ENCODE measurements at regions not wholly inside any gene's neighbourhood (a gene's known extent, or its start where the extent isn't known, plus 50 kb on each side); places are given as distances from the start of the nearest gene placed in this dataset.

- Histone ChIP-seq H3K9ac (ENCODE audit: low read depth, low read length, poor library complexity, severe bottlenecking) (no peak overlapping the region), H3K9me2 (replicated peaks; ENCODE audit: low read depth, low read length) (no peaks in the 10 kb centered on the region), H3K9me3 (ENCODE audit: insufficient read depth, low read depth, low read length) (no peaks in the 10 kb centered on the region), H3K4me2 (ENCODE audit: low read depth, low read length, poor library complexity, severe bottlenecking) (no peak overlapping the region), H4K20me1 (ENCODE audit: insufficient read depth, low read length, poor library complexity, severe bottlenecking) (no peaks in the 10 kb centered on the region), H3K4me1 (ENCODE audit: insufficient read depth, low read length, poor library complexity, severe bottlenecking) (peaks cover 16% of the 10 kb centered on the region), H3K27me3 (ENCODE audit: insufficient read depth, low read length, poor library complexity, severe bottlenecking) (no peaks in the 10 kb centered on the region), H2AFZ (ENCODE audit: low read length) (no peak overlapping the region), H3F3A (ENCODE audit: low read depth) (no peaks in the 10 kb centered on the region), H3K4me3 (ENCODE audit: low read length, poor library complexity, severe bottlenecking) (no peak overlapping the region), H3K79me2 (ENCODE audit: insufficient read depth, low read length) (no peaks in the 10 kb centered on the region), H3K36me3 (ENCODE audit: insufficient read depth, low read length) (no peaks in the 10 kb centered on the region)
- no peak for TF ChIP-seq EZH2phosphoT487 (IDR thresholded peaks at IDR 0.05; ENCODE audit: borderline replicate concordance)
- no peak for TF ChIP-seq CTCF (conservative IDR thresholded peaks at IDR 0.05; ENCODE audit: low read length)
Observed at GRCh38 chr3:194999491-194999890, 271.5 kb downstream of the XXYLT1 start.

GRCh38 chr3:195001261-195001660 lies 269.7 kb downstream of the XXYLT1 start:
- TF ChIP-seq CTCF (conservative IDR thresholded peaks at IDR 0.05; ENCODE audit: low read length) (no peak), EZH2phosphoT487 (IDR thresholded peaks at IDR 0.05; ENCODE audit: borderline replicate concordance) (no peak)
- no peaks in the 10 kb centered on the region for H3K27me3 ChIP-seq (ENCODE audit: insufficient read depth, low read length, poor library complexity, severe bottlenecking)
- H3F3A ChIP-seq (ENCODE audit: low read depth) = no peaks in the 10 kb centered on the region
- H4K20me1 ChIP-seq (ENCODE audit: insufficient read depth, low read length, poor library complexity, severe bottlenecking) = no peaks in the 10 kb centered on the region
- no peaks in the 10 kb centered on the region for H3K9me3 ChIP-seq (ENCODE audit: insufficient read depth, low read depth, low read length)
- H3K9ac ChIP-seq (ENCODE audit: low read depth, low read length, poor library complexity, severe bottlenecking) = no peak overlapping the region
- H3K79me2 ChIP-seq (ENCODE audit: insufficient read depth, low read length) = no peaks in the 10 kb centered on the region
- H3K4me3 ChIP-seq (ENCODE audit: low read length, poor library complexity, severe bottlenecking) = no peak overlapping the region
- H3K36me3 ChIP-seq (ENCODE audit: insufficient read depth, low read length) = no peaks in the 10 kb centered on the region
- H3K9me2 ChIP-seq (replicated peaks; ENCODE audit: low read depth, low read length) = no peaks in the 10 kb centered on the region
- no peak overlapping the region for H3K4me2 ChIP-seq (ENCODE audit: low read depth, low read length, poor library complexity, severe bottlenecking)
- H3K4me1 ChIP-seq (ENCODE audit: insufficient read depth, low read length, poor library complexity, severe bottlenecking) = peaks cover 16% of the 10 kb centered on the region
- no peak overlapping the region for H2AFZ ChIP-seq (ENCODE audit: low read length)

- H3K4me2 ChIP-seq (ENCODE audit: low read depth, low read length, poor library complexity, severe bottlenecking) = peak overlapping the region; percentile 6
- H3F3A ChIP-seq (ENCODE audit: low read depth) = no peaks in the 10 kb centered on the region
- H3K9me2 ChIP-seq (replicated peaks; ENCODE audit: low read depth, low read length) = no peaks in the 10 kb centered on the region
- no peaks in the 10 kb centered on the region for H3K79me2 ChIP-seq (ENCODE audit: insufficient read depth, low read length)
- no peaks in the 10 kb centered on the region for H3K27me3 ChIP-seq (ENCODE audit: insufficient read depth, low read length, poor library complexity, severe bottlenecking)
- no peak overlapping the region for H3K9ac ChIP-seq (ENCODE audit: low read depth, low read length, poor library complexity, severe bottlenecking)
- no peak overlapping the region for H2AFZ ChIP-seq (ENCODE audit: low read length)
- H3K9me3 ChIP-seq (ENCODE audit: insufficient read depth, low read depth, low read length) = no peaks in the 10 kb centered on the region
- no peak overlapping the region for H3K4me3 ChIP-seq (ENCODE audit: low read length, poor library complexity, severe bottlenecking)
- no peaks in the 10 kb centered on the region for H4K20me1 ChIP-seq (ENCODE audit: insufficient read depth, low read length, poor library complexity, severe bottlenecking)
- no peak for TF ChIP-seq EZH2phosphoT487 (IDR thresholded peaks at IDR 0.05; ENCODE audit: borderline replicate concordance)
- TF ChIP-seq CTCF (conservative IDR thresholded peaks at IDR 0.05; ENCODE audit: low read length) = peak; percentile 88
- H3K4me1 ChIP-seq (ENCODE audit: insufficient read depth, low read length, poor library complexity, severe bottlenecking) = peaks cover 16% of the 10 kb centered on the region
- no peaks in the 10 kb centered on the region for H3K36me3 ChIP-seq (ENCODE audit: insufficient read depth, low read length)
Observed at GRCh38 chr3:195001961-195002861, 268.7 kb downstream of the XXYLT1 start.

Data from Loucy (cell line).